Activated CD4-positive, alpha-beta T cell treated with anti-CD3 and anti-CD28 coated beads, Interleukin-10, Interleukin-2, amounts not matched to agents 100 ng/mL and 50 ng/mL, durations not matched to agents 16 hours and 8 hours (primary cell): ENCODE measurements at regions not wholly inside any gene's neighbourhood (a gene's known extent, or its start where the extent isn't known, plus 50 kb on each side); places are given as distances from the start of the nearest gene placed in this dataset.
A peak's percentile ranks its signal among the peaks of the same experiment; 100 is the strongest.
"Not testable (repeated sequence)": the region's sequence is repeated elsewhere in the genome, so short reads cannot be mapped to it uniquely, and the experiment has no call there.

Experiments used
- DNase-seq: peaks from one replicate; pipeline ENCODE4 v3.0.0-alpha.2; 2020

GRCh38 chr4:110359076-110359475, 116.9 kb upstream of the ENPEP start:
- DNase-seq = no peak

- no peak for DNase-seq
Observed at GRCh38 chr4:110357521-110357920, 118.4 kb upstream of the ENPEP start.

- DNase-seq = no peak
Observed at GRCh38 chr4:110354460-110354859, 121.5 kb upstream of the ENPEP start.

- DNase-seq = no peak
Observed at GRCh38 chr4:110352670-110353442, 123.1 kb upstream of the ENPEP start.

GRCh38 chr4:110348711-110349383, 127.1 kb upstream of the ENPEP start:
- no peak for DNase-seq

GRCh38 chr4:110347805-110348204, 128.2 kb upstream of the ENPEP start:
- DNase-seq = no peak

GRCh38 chr4:110344165-110344564, 131.8 kb upstream of the ENPEP start:
- DNase-seq = no peak

- DNase-seq = no peak
Observed at GRCh38 chr4:110343534-110343933, 132.4 kb upstream of the ENPEP start.

- DNase-seq = not testable (repeated sequence)
Observed at GRCh38 chr4:110341118-110341517, 134.8 kb upstream of the ENPEP start.

- DNase-seq = no peak
Observed at GRCh38 chr4:110335399-110335798, 137.0 kb upstream of the ELOVL6 start.

GRCh38 chr4:110332483-110332882, 134.1 kb upstream of the ELOVL6 start:
- DNase-seq = no peak

- DNase-seq = not testable (repeated sequence)
Observed at GRCh38 chr4:110326426-110326825, 128.0 kb upstream of the ELOVL6 start.

- DNase-seq = no peak
Observed at GRCh38 chr4:110310795-110311194, 112.4 kb upstream of the ELOVL6 start.

GRCh38 chr4:110309675-110310074, 111.3 kb upstream of the ELOVL6 start:
- DNase-seq = no peak

- no peak for DNase-seq
Observed at GRCh38 chr4:110306303-110306702, 107.9 kb upstream of the ELOVL6 start.

GRCh38 chr4:110305455-110305854, 107.0 kb upstream of the ELOVL6 start:
- no peak for DNase-seq

- peak; percentile 57 for DNase-seq
Observed at GRCh38 chr4:110296892-110297291, 98.5 kb upstream of the ELOVL6 start.

- no peak for DNase-seq
Observed at GRCh38 chr4:110294165-110294564, 95.8 kb upstream of the ELOVL6 start.

- no peak for DNase-seq
Observed at GRCh38 chr4:110292994-110293744, 94.8 kb upstream of the ELOVL6 start.

GRCh38 chr4:110290511-110290910, 92.1 kb upstream of the ELOVL6 start:
- DNase-seq = no peak

GRCh38 chr4:110289601-110290100, 91.2 kb upstream of the ELOVL6 start:
- DNase-seq = no peak

GRCh38 chr4:110287130-110287529, 88.7 kb upstream of the ELOVL6 start:
- peak; percentile 76 for DNase-seq

- DNase-seq = no peak
Observed at GRCh38 chr4:110278127-110278526, 79.7 kb upstream of the ELOVL6 start.

- DNase-seq = no peak
Observed at GRCh38 chr4:110275871-110276270, 77.5 kb upstream of the ELOVL6 start.
